ENCODE measurements at regions not wholly inside any gene's neighbourhood (a gene's known extent, or its start where the extent isn't known, plus 50 kb on each side); places are given as distances from the start of the nearest gene placed in this dataset.

GRCh38 chr6:90370493-90370959 lies 73.9 kb upstream of the BACH2 start:
- TF ChIP-seq, protein P1, sequence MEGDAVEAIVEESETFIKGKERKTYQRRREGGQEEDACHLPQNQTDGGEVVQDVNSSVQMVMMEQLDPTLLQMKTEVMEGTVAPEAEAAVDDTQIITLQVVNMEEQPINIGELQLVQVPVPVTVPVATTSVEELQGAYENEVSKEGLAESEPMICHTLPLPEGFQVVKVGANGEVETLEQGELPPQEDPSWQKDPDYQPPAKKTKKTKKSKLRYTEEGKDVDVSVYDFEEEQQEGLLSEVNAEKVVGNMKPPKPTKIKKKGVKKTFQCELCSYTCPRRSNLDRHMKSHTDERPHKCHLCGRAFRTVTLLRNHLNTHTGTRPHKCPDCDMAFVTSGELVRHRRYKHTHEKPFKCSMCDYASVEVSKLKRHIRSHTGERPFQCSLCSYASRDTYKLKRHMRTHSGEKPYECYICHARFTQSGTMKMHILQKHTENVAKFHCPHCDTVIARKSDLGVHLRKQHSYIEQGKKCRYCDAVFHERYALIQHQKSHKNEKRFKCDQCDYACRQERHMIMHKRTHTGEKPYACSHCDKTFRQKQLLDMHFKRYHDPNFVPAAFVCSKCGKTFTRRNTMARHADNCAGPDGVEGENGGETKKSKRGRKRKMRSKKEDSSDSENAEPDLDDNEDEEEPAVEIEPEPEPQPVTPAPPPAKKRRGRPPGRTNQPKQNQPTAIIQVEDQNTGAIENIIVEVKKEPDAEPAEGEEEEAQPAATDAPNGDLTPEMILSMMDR (IDR thresholded peaks at IDR 0.05), result no peak
- TF ChIP-seq POLR2A (IDR thresholded peaks at IDR 0.05), result no peak
